ENCODE measurements at regions not wholly inside any gene's neighbourhood (a gene's known extent, or its start where the extent isn't known, plus 50 kb on each side); places are given as distances from the start of the nearest gene placed in this dataset.

DNA sequence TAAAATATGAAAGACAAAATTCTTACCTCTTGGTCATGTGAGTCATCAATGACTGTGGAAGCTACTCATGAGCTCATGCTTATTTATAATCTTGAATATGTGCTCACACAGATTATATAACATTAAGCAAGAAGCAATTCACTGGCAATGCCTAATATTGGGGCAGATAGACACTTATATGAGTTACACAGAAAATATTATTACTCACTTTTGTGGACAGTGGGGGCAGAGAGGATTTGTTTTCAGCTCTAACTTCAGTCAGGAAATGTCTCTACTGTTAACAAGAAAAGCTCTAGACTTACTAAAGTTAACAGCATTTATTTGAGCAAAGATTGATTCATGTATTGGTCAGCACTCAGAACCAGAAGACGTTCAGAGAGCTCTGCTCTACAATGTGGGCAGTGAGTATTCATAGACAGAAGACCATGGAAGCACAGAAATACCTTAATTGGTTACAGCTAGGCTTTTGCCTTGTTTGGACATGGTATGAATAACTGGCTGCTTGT is 85.8 kb upstream of the AHI1 start:
- no peak overlapping the region for H3K4me3 Mint-ChIP-seq
- H3K4me3 ChIP-seq: no peak overlapping the region
- ATAC-seq: no peak

More for the DNA sequence above, 85.8 kb upstream of the AHI1 start:
- Histone ChIP-seq H3F3A (replicated peaks; ENCODE audit: low read depth) (no peaks in the 10 kb centered on the region), H2AFZ (no peak overlapping the region), H3K27ac (ENCODE audit: low read depth) (no peak overlapping the region), H3K36me3 (ENCODE audit: insufficient read depth) (no peaks in the 10 kb centered on the region), H3K79me2 (replicated peaks; ENCODE audit: insufficient read depth) (no peaks in the 10 kb centered on the region), H4K20me1 (replicated peaks; ENCODE audit: insufficient read depth) (no peaks in the 10 kb centered on the region), H3K4me1 (ENCODE audit: insufficient read depth) (no peaks in the 10 kb centered on the region), H3K4me2 (no peak overlapping the region), H3K9me2 (ENCODE audit: insufficient read depth) (peaks cover 6% of the 10 kb centered on the region), H3K27me3 (ENCODE audit: insufficient read depth) (no peaks in the 10 kb centered on the region)
- peaks cover 9% of the 10 kb centered on the region for H3K4me1 Mint-ChIP-seq
- no peak for DNase-seq (ENCODE audit: low spot score)
- H3K9me3 Mint-ChIP-seq: peaks cover 5% of the 10 kb centered on the region; the same call in 2 of the 3 replicates
- TF ChIP-seq ZNF462 (CRISPR knock-in tag; IDR thresholded peaks at IDR 0.05) (no peak), ETS1 (IDR thresholded peaks at IDR 0.05) (no peak), EZH2phosphoT487 (IDR thresholded peaks at IDR 0.05; ENCODE audit: unreplicated experiment) (no peak), ZNF331 (CRISPR knock-in tag; IDR thresholded peaks at IDR 0.05; ENCODE audit: low read depth) (no peak), ZNF114 (CRISPR knock-in tag; IDR thresholded peaks at IDR 0.05) (no peak), NANOG (IDR thresholded peaks at IDR 0.05; ENCODE audit: borderline replicate concordance) (no peak)
- TF ChIP-seq, protein P1, sequence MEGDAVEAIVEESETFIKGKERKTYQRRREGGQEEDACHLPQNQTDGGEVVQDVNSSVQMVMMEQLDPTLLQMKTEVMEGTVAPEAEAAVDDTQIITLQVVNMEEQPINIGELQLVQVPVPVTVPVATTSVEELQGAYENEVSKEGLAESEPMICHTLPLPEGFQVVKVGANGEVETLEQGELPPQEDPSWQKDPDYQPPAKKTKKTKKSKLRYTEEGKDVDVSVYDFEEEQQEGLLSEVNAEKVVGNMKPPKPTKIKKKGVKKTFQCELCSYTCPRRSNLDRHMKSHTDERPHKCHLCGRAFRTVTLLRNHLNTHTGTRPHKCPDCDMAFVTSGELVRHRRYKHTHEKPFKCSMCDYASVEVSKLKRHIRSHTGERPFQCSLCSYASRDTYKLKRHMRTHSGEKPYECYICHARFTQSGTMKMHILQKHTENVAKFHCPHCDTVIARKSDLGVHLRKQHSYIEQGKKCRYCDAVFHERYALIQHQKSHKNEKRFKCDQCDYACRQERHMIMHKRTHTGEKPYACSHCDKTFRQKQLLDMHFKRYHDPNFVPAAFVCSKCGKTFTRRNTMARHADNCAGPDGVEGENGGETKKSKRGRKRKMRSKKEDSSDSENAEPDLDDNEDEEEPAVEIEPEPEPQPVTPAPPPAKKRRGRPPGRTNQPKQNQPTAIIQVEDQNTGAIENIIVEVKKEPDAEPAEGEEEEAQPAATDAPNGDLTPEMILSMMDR (conservative IDR thresholded peaks at IDR 0.05; ENCODE audit: low read depth in 2 of 2): no peak
- H3K27me3 Mint-ChIP-seq (ENCODE audit: insufficient read depth, low read depth, poor library complexity): no peaks in the 10 kb centered on the region
- no peak overlapping the region for H3K27ac Mint-ChIP-seq
- H3K36me3 Mint-ChIP-seq (ENCODE audit: low read depth): no peaks in the 10 kb centered on the region

Measured in GM23338 (cell line).